MCF 10A (cell line): ENCODE measurements at regions not wholly inside any gene's neighbourhood (a gene's known extent, or its start where the extent isn't known, plus 50 kb on each side); places are given as distances from the start of the nearest gene placed in this dataset.
"Not testable (repeated sequence)": the region's sequence is repeated elsewhere in the genome, so short reads cannot be mapped to it uniquely, and the experiment has no call there.

Experiments
- BruUV-seq: library from RNA; stranded (reverse); fragments of 400-500 nt; replicated peaks from 2 replicates; lab custom pipeline; 2021; lab: Mats Ljungman, UMichigan
- CTCF ChIA-PET: fragments of 300-600 bp; sonication (Branson Sonifier 250); formaldehyde crosslinking; extraction: SDS; loops from one replicate; lab custom pipeline; 2021; ENCODE audit warnings: antibody characterized with exemption, inconsistent platforms; lab: Yijun Ruan, JAX
- POLR2A ChIA-PET: fragments of 300-600, 350-650 bp; sonication (Branson Sonifier 250); formaldehyde crosslinking; extraction: SDS; loops from one replicate; lab custom pipeline; 2020; ENCODE audit warnings: antibody characterized with exemption, inconsistent platforms; lab: Yijun Ruan, JAX
- DNase-seq: peaks from one replicate; pipeline ENCODE4 v3.0.0-alpha.2; 2018; ENCODE audit not compliant: unreplicated experiment
- H3K27ac Mint-ChIP-seq: one replicate; pipeline ENCODE4 v1.8.0; 2022; ENCODE audit warnings: mild to moderate bottlenecking, low read depth, mixed read lengths; ENCODE audit not compliant: unreplicated experiment
- H3K27me3 Mint-ChIP-seq: one replicate; pipeline ENCODE4 v1.8.0; 2022; ENCODE audit warnings: mixed read lengths; ENCODE audit not compliant: insufficient read depth, unreplicated experiment
- H3K36me3 Mint-ChIP-seq: one replicate; pipeline ENCODE4 v1.8.0; 2022; ENCODE audit warnings: mild to moderate bottlenecking, moderate library complexity, mixed read lengths; ENCODE audit not compliant: insufficient read depth, unreplicated experiment
- H3K4me1 Mint-ChIP-seq: one replicate; pipeline ENCODE4 v1.8.0; 2022; ENCODE audit warnings: mixed read lengths; ENCODE audit not compliant: insufficient read depth, unreplicated experiment
- H3K4me3 Mint-ChIP-seq: one replicate; pipeline ENCODE4 v1.8.0; 2022; ENCODE audit warnings: mild to moderate bottlenecking, moderate library complexity, mixed read lengths; ENCODE audit not compliant: unreplicated experiment
- H3K9me3 Mint-ChIP-seq: one replicate; pipeline ENCODE4 v1.8.0; 2022; ENCODE audit warnings: mixed read lengths; ENCODE audit not compliant: unreplicated experiment
- intact Hi-C: fragments of 100-400 bp; cut with micrococcal nuclease; formaldehyde crosslinking; loops from 2 replicates; pipeline ENCODE4 v1.14.1; 2022
- TF ChIP-seq, protein P1 (sequence below): fragments of 200-600 bp; IDR thresholded peaks from one replicate; pipeline ENCODE4 v1.8.0; 2022; ENCODE audit warnings: antibody characterized with exemption, mild to moderate bottlenecking; ENCODE audit not compliant: unreplicated experiment

- H3K9me3 Mint-ChIP-seq = no peaks in the 10 kb centered on the region
- no peak for DNase-seq
- ChIA-PET POLR2A (interaction anchor here (1.2 kb wide), 1 partner anchor 11 kb away, joined by 4 read pairs; no protein-coding TSS in a partner anchor), CTCF (interaction anchor here (0.6 kb wide), 1 partner anchor 1047 kb away, joined by 3 read pairs; no protein-coding TSS in a partner anchor)
- H3K27me3 Mint-ChIP-seq = no peaks in the 10 kb centered on the region
- BruUV-seq = no TSS peak
- no peak overlapping the region for H3K4me3 Mint-ChIP-seq
- TF ChIP-seq, protein P1, sequence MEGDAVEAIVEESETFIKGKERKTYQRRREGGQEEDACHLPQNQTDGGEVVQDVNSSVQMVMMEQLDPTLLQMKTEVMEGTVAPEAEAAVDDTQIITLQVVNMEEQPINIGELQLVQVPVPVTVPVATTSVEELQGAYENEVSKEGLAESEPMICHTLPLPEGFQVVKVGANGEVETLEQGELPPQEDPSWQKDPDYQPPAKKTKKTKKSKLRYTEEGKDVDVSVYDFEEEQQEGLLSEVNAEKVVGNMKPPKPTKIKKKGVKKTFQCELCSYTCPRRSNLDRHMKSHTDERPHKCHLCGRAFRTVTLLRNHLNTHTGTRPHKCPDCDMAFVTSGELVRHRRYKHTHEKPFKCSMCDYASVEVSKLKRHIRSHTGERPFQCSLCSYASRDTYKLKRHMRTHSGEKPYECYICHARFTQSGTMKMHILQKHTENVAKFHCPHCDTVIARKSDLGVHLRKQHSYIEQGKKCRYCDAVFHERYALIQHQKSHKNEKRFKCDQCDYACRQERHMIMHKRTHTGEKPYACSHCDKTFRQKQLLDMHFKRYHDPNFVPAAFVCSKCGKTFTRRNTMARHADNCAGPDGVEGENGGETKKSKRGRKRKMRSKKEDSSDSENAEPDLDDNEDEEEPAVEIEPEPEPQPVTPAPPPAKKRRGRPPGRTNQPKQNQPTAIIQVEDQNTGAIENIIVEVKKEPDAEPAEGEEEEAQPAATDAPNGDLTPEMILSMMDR = no peak
- no peak overlapping the region for H3K27ac Mint-ChIP-seq
- intact Hi-C loops = no loop called here
- no peaks in the 10 kb centered on the region for H3K36me3 Mint-ChIP-seq
- H3K4me1 Mint-ChIP-seq = no peaks in the 10 kb centered on the region
Observed at GRCh38 chr20:52033313-52033712, 158.3 kb downstream of the ZFP64 start.

- H3K9me3 Mint-ChIP-seq, H3K36me3 Mint-ChIP-seq, H3K4me3 Mint-ChIP-seq, H3K4me1 Mint-ChIP-seq, DNase-seq, BruUV-seq, H3K27me3 Mint-ChIP-seq, intact Hi-C loops, H3K27ac Mint-ChIP-seq: not testable (repeated sequence)
- POLR2A ChIA-PET = interaction anchor here (0.5 kb wide), 1 partner anchor 1131 kb away, joined by 4 read pairs; no protein-coding TSS in a partner anchor
- CTCF ChIA-PET = interaction anchor here (0.5 to 0.6 kb wide), 2 partner anchors 65 to 108 kb away, joined by 3 read pairs; no protein-coding TSS in a partner anchor
Observed at GRCh38 chr20:52032304-52032683, 159.3 kb downstream of the ZFP64 start.

DNA sequence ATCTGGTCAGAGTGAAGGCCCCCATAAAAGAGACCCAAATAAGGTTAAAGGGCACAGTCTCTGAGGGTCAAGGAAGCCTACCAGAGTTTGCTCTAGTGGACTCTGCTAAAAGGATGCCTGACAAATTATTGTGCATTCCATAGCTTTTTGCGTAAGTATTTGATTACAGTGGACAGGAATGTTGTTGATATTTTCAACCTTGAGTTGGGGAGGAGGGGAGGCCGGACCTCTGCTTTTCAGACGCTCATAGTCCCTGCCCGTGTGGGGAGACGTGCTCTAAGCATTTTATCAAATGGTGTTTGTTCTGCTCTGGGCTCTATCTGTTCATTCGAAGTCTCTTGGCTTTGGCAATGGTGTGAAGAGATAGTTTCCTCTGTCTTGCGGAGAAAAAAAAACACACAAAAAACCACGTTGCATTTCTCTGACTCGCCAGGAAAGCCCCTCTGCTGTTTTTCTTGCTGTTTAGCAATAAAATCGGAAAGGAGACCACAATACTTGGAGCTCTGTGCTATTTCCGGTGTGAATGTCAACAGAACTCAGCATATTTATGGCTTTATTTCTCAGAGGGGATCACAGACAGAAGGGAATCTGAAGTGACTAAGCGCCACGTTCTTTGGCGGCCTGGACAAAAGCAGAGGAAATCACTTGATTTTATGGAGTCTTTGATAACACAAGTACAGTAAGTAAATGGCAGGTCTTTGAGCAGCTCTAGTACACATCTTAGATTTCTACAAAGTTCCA, 159.8 kb downstream of the ZFP64 start:
- H3K9me3 Mint-ChIP-seq = no peaks in the 10 kb centered on the region
- POLR2A ChIA-PET = interaction anchor here (0.5 kb wide), 1 partner anchor 1132 kb away, joined by 4 read pairs; no protein-coding TSS in a partner anchor
- H3K4me1 Mint-ChIP-seq = no peaks in the 10 kb centered on the region
- CTCF ChIA-PET = interaction anchor here (0.6 kb wide), 1 partner anchor 64 kb away, joined by 3 read pairs; no protein-coding TSS in a partner anchor
- intact Hi-C loops = no loop called here
- no peak overlapping the region for H3K27ac Mint-ChIP-seq
- DNase-seq = no peak
- TF ChIP-seq, protein P1 = no peak
- BruUV-seq = no TSS peak
- H3K4me3 Mint-ChIP-seq = no peak overlapping the region
- no peaks in the 10 kb centered on the region for H3K36me3 Mint-ChIP-seq
- no peaks in the 10 kb centered on the region for H3K27me3 Mint-ChIP-seq

DNA sequence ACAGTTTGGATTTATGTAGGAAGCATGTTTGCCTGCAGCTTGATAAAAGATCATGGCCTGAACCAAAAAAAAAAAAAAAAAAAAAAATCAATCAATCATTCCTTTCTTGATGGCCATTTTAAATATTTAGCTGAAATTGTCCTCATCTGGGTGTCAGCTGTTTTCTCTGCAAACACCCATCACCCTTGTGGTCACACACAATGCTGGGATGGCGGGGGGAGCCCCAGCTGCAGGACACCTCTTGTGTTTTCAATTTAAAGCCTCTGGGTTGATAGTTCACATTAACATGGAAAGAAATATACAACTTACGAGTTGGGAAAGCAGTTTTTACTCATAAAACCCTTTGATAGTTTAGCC, 160.4 kb downstream of the ZFP64 start:
- no peaks in the 10 kb centered on the region for H3K27me3 Mint-ChIP-seq
- no peaks in the 10 kb centered on the region for H3K4me1 Mint-ChIP-seq
- ChIA-PET CTCF (no interaction called here), POLR2A (no interaction called here)
- no peak overlapping the region for H3K4me3 Mint-ChIP-seq
- intact Hi-C loops = no loop called here
- no peaks in the 10 kb centered on the region for H3K9me3 Mint-ChIP-seq
- BruUV-seq = no TSS peak
- no peaks in the 10 kb centered on the region for H3K36me3 Mint-ChIP-seq
- TF ChIP-seq, protein P1 = no peak
- no peak overlapping the region for H3K27ac Mint-ChIP-seq
- DNase-seq = no peak

GRCh38 chr20:52029129-52029528, 162.4 kb downstream of the ZFP64 start:
- H3K9me3 Mint-ChIP-seq, intact Hi-C loops, H3K36me3 Mint-ChIP-seq, H3K27me3 Mint-ChIP-seq, H3K27ac Mint-ChIP-seq, H3K4me3 Mint-ChIP-seq, H3K4me1 Mint-ChIP-seq, DNase-seq, CTCF ChIA-PET, POLR2A ChIA-PET, BruUV-seq: not testable (repeated sequence)
